Activated T-cell treated with anti-CD3 and anti-CD28 coated beads, Interleukin-2, amount 50 U/mL, for 1 hour (primary cell): ENCODE measurements at regions not wholly inside any gene's neighbourhood (a gene's known extent, or its start where the extent isn't known, plus 50 kb on each side); places are given as distances from the start of the nearest gene placed in this dataset.

Experiments
- DNase-seq: peaks from one replicate; pipeline ENCODE4 v3.0.0-alpha.2; 2020

- DNase-seq: no peak
These were observed 363.4 kb upstream of the TMPO start for GRCh38 chr12:98151984-98152383.

- no peak for DNase-seq
These were observed 360.5 kb upstream of the TMPO start for GRCh38 chr12:98154850-98155249.

GRCh38 chr12:98156697-98157096, 358.7 kb upstream of the TMPO start:
- no peak for DNase-seq

GRCh38 chr12:98162906-98163678, 352.3 kb upstream of the TMPO start:
- DNase-seq: no peak

GRCh38 chr12:98172304-98172703, 343.1 kb upstream of the TMPO start:
- DNase-seq: no peak

GRCh38 chr12:98172801-98173200, 342.6 kb upstream of the TMPO start:
- DNase-seq: no peak

GRCh38 chr12:98173773-98174427, 341.5 kb upstream of the TMPO start:
- DNase-seq: no peak

- DNase-seq: no peak
These were observed 341.0 kb upstream of the TMPO start for GRCh38 chr12:98174428-98174809.

- DNase-seq: no peak
These were observed 337.3 kb upstream of the TMPO start for GRCh38 chr12:98178126-98178525.

GRCh38 chr12:98179151-98179550, 336.2 kb upstream of the TMPO start:
- DNase-seq: no peak

- no peak for DNase-seq
These were observed 334.8 kb upstream of the TMPO start for GRCh38 chr12:98180603-98181002.

GRCh38 chr12:98182821-98183220, 332.6 kb upstream of the TMPO start:
- no peak for DNase-seq

- no peak for DNase-seq
These were observed 329.8 kb upstream of the TMPO start for GRCh38 chr12:98185606-98186005.

- no peak for DNase-seq
These were observed 326.7 kb upstream of the TMPO start for GRCh38 chr12:98188650-98189077.

GRCh38 chr12:98194591-98194990, 320.8 kb upstream of the TMPO start:
- no peak for DNase-seq

GRCh38 chr12:98198261-98198982, 317.0 kb upstream of the TMPO start:
- no peak for DNase-seq

GRCh38 chr12:98208816-98209215, 306.6 kb upstream of the TMPO start:
- no peak for DNase-seq

GRCh38 chr12:98211909-98212695, 303.3 kb upstream of the TMPO start:
- DNase-seq: no peak

GRCh38 chr12:98213556-98213955, 301.8 kb upstream of the TMPO start:
- DNase-seq: no peak

- no peak for DNase-seq
These were observed 298.1 kb upstream of the TMPO start for GRCh38 chr12:98217257-98217656.

GRCh38 chr12:98220636-98221035, 294.8 kb upstream of the TMPO start:
- no peak for DNase-seq

- DNase-seq: no peak
These were observed 294.1 kb upstream of the TMPO start for GRCh38 chr12:98221243-98221808.

GRCh38 chr12:98222135-98222534, 293.3 kb upstream of the TMPO start:
- no peak for DNase-seq
